ENCODE measurements at regions not wholly inside any gene's neighbourhood (a gene's known extent, or its start where the extent isn't known, plus 50 kb on each side); places are given as distances from the start of the nearest gene placed in this dataset.
A peak's percentile ranks its signal among the peaks of the same experiment; 100 is the strongest.
"Not testable (repeated sequence)": the region's sequence is repeated elsewhere in the genome, so short reads cannot be mapped to it uniquely, and the experiment has no call there.

DNA sequence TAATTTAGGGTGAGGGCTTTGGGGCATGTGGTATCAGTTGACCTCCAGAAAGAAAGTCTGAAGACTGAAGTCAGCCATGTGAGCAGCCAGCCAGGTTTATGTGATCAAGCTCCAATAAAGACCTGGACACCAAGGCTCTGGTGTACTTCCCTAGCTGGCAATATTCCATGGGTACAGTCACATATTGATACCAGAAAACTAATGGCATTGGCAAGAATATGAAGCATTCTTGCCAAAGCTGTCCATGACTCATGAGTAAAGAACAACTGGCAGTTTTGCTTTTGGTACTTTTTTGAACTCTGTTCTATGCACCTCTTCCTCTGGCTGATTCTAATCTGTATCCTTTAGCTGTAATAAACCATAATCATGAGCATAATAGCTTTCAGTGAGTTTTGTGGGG, 415.3 kb upstream of the CAMK1G start:
- H3K27ac ChIP-seq (ENCODE audit: low read depth, low read length) = no peak overlapping the region
- H3K79me2 ChIP-seq (ENCODE audit: control insufficient read depth, insufficient read depth, low read length) = no peaks in the 10 kb centered on the region
- H4K8ac ChIP-seq (ENCODE audit: low read depth, low read length) = no peak overlapping the region
- H3K27me3 ChIP-seq (ENCODE audit: insufficient read depth, low read length, poor library complexity) = no peaks in the 10 kb centered on the region
- no peak overlapping the region for H4K5ac ChIP-seq (ENCODE audit: low read length)
- no peak overlapping the region for H2BK5ac ChIP-seq (ENCODE audit: low read length)
- no peak overlapping the region for H2AK5ac ChIP-seq (ENCODE audit: low read length)
- H3K4me2 ChIP-seq (ENCODE audit: low read length) = no peak overlapping the region
- no peaks in the 10 kb centered on the region for H3K79me1 ChIP-seq (ENCODE audit: low read length)
- DNase-seq = no peak
- no peak overlapping the region for H2BK15ac ChIP-seq (replicated peaks; ENCODE audit: low read depth)
- no peak overlapping the region for H3K18ac ChIP-seq (ENCODE audit: low read length)
- H3K36me3 ChIP-seq (ENCODE audit: control insufficient read depth, insufficient read depth, low read length) = no peaks in the 10 kb centered on the region
- no peak overlapping the region for H2BK120ac ChIP-seq (ENCODE audit: low read depth, low read length)
- no peaks in the 10 kb centered on the region for H3K4me1 ChIP-seq (ENCODE audit: control insufficient read depth, low read depth, low read length)
- no peak overlapping the region for H3K56ac ChIP-seq (ENCODE audit: low read length)
- H3K9ac ChIP-seq (ENCODE audit: low read length) = no peak overlapping the region
- no peak overlapping the region for H3K23ac ChIP-seq (ENCODE audit: low read length)
- no peak overlapping the region for H3K4me3 ChIP-seq (ENCODE audit: low read length)
- H3K4ac ChIP-seq (ENCODE audit: low read depth, low read length) = no peak overlapping the region

- no peak for DNase-seq
- no peak overlapping the region for H2AK5ac ChIP-seq (ENCODE audit: low read length)
- no peak overlapping the region for H3K9ac ChIP-seq (ENCODE audit: low read length)
- H3K4me1 ChIP-seq (ENCODE audit: control insufficient read depth, low read depth, low read length) = no peaks in the 10 kb centered on the region
- no peak overlapping the region for H3K18ac ChIP-seq (ENCODE audit: low read length)
- no peak overlapping the region for H3K4me3 ChIP-seq (ENCODE audit: low read length)
- H3K36me3 ChIP-seq (ENCODE audit: control insufficient read depth, insufficient read depth, low read length) = no peaks in the 10 kb centered on the region
- no peak overlapping the region for H2BK5ac ChIP-seq (ENCODE audit: low read length)
- H3K79me2 ChIP-seq (ENCODE audit: control insufficient read depth, insufficient read depth, low read length) = no peaks in the 10 kb centered on the region
- no peak overlapping the region for H4K5ac ChIP-seq (ENCODE audit: low read length)
- H3K23ac ChIP-seq (ENCODE audit: low read length) = no peak overlapping the region
- no peak overlapping the region for H3K4ac ChIP-seq (ENCODE audit: low read depth, low read length)
- no peak overlapping the region for H2BK120ac ChIP-seq (ENCODE audit: low read depth, low read length)
- no peak overlapping the region for H3K56ac ChIP-seq (ENCODE audit: low read length)
- H3K27me3 ChIP-seq (ENCODE audit: insufficient read depth, low read length, poor library complexity) = no peaks in the 10 kb centered on the region
- no CpG with 5 or more reads among the region's 1 CpG for WGBS (ENCODE audit: extremely low coverage, insufficient coverage, low lambda C conversion rate)
- no peak overlapping the region for H3K27ac ChIP-seq (ENCODE audit: low read depth, low read length)
- no peak overlapping the region for H3K4me2 ChIP-seq (ENCODE audit: low read length)
- no peak overlapping the region for H4K8ac ChIP-seq (ENCODE audit: low read depth, low read length)
- H2BK15ac ChIP-seq (replicated peaks; ENCODE audit: low read depth) = no peak overlapping the region
- H3K79me1 ChIP-seq (ENCODE audit: low read length) = no peaks in the 10 kb centered on the region
Observed at GRCh38 chr1:209171151-209171550, 412.4 kb upstream of the CAMK1G start.

- Histone ChIP-seq H4K5ac (ENCODE audit: low read length) (no peak overlapping the region), H3K9ac (ENCODE audit: low read length) (no peak overlapping the region), H3K23ac (ENCODE audit: low read length) (no peak overlapping the region), H3K4ac (ENCODE audit: low read depth, low read length) (no peak overlapping the region), H2BK120ac (ENCODE audit: low read depth, low read length) (no peak overlapping the region), H3K4me3 (ENCODE audit: low read length) (no peak overlapping the region), H3K79me1 (ENCODE audit: low read length) (no peaks in the 10 kb centered on the region), H3K4me1 (ENCODE audit: control insufficient read depth, low read depth, low read length) (no peaks in the 10 kb centered on the region), H3K4me2 (ENCODE audit: low read length) (no peak overlapping the region), H3K27me3 (ENCODE audit: insufficient read depth, low read length, poor library complexity) (no peaks in the 10 kb centered on the region), H3K36me3 (ENCODE audit: control insufficient read depth, insufficient read depth, low read length) (no peaks in the 10 kb centered on the region), H3K56ac (ENCODE audit: low read length) (no peak overlapping the region), H2BK15ac (replicated peaks; ENCODE audit: low read depth) (no peak overlapping the region), H3K79me2 (ENCODE audit: control insufficient read depth, insufficient read depth, low read length) (no peaks in the 10 kb centered on the region), H2AK5ac (ENCODE audit: low read length) (no peak overlapping the region), H3K27ac (ENCODE audit: low read depth, low read length) (no peak overlapping the region), H3K18ac (ENCODE audit: low read length) (no peak overlapping the region), H4K8ac (ENCODE audit: low read depth, low read length) (no peak overlapping the region), H2BK5ac (ENCODE audit: low read length) (no peak overlapping the region)
- peak; percentile 70 for DNase-seq
- no CpG with 5 or more reads among the region's 4 CpGs for WGBS (ENCODE audit: extremely low coverage, insufficient coverage, low lambda C conversion rate)
Observed at GRCh38 chr1:209172286-209172685, 411.2 kb upstream of the CAMK1G start.

GRCh38 chr1:209172792-209173542, 410.5 kb upstream of the CAMK1G start:
- H2AK5ac ChIP-seq (ENCODE audit: low read length); H3K36me3 ChIP-seq (ENCODE audit: control insufficient read depth, insufficient read depth, low read length); H3K4me2 ChIP-seq (ENCODE audit: low read length); H3K56ac ChIP-seq (ENCODE audit: low read length); H3K4ac ChIP-seq (ENCODE audit: low read depth, low read length); H3K27ac ChIP-seq (ENCODE audit: low read depth, low read length); H3K4me1 ChIP-seq (ENCODE audit: control insufficient read depth, low read depth, low read length); H3K23ac ChIP-seq (ENCODE audit: low read length); H3K4me3 ChIP-seq (ENCODE audit: low read length); H2BK5ac ChIP-seq (ENCODE audit: low read length); H3K18ac ChIP-seq (ENCODE audit: low read length); H3K79me2 ChIP-seq (ENCODE audit: control insufficient read depth, insufficient read depth, low read length); DNase-seq; H3K27me3 ChIP-seq (ENCODE audit: insufficient read depth, low read length, poor library complexity); H4K8ac ChIP-seq (ENCODE audit: low read depth, low read length); H3K9ac ChIP-seq (ENCODE audit: low read length); H4K5ac ChIP-seq (ENCODE audit: low read length); H2BK120ac ChIP-seq (ENCODE audit: low read depth, low read length); H2BK15ac ChIP-seq (replicated peaks; ENCODE audit: low read depth); H3K79me1 ChIP-seq (ENCODE audit: low read length): not testable (repeated sequence)
- no CpG with 5 or more reads among the region's 31 CpGs for whole genome bisulfite sequencing (ENCODE audit: extremely low coverage, insufficient coverage, low lambda C conversion rate)

GRCh38 chr1:209173796-209174195, 409.7 kb upstream of the CAMK1G start:
- not testable (repeated sequence) for H3K27ac ChIP-seq (ENCODE audit: low read depth, low read length); H3K9ac ChIP-seq (ENCODE audit: low read length); H4K8ac ChIP-seq (ENCODE audit: low read depth, low read length); H3K36me3 ChIP-seq (ENCODE audit: control insufficient read depth, insufficient read depth, low read length); H3K18ac ChIP-seq (ENCODE audit: low read length); H2BK120ac ChIP-seq (ENCODE audit: low read depth, low read length); H3K23ac ChIP-seq (ENCODE audit: low read length); H3K56ac ChIP-seq (ENCODE audit: low read length); H3K4me3 ChIP-seq (ENCODE audit: low read length); DNase-seq; H2AK5ac ChIP-seq (ENCODE audit: low read length); H2BK15ac ChIP-seq (replicated peaks; ENCODE audit: low read depth); H3K4ac ChIP-seq (ENCODE audit: low read depth, low read length); H3K4me2 ChIP-seq (ENCODE audit: low read length); H3K79me2 ChIP-seq (ENCODE audit: control insufficient read depth, insufficient read depth, low read length); H4K5ac ChIP-seq (ENCODE audit: low read length); H3K79me1 ChIP-seq (ENCODE audit: low read length); H3K27me3 ChIP-seq (ENCODE audit: insufficient read depth, low read length, poor library complexity); H2BK5ac ChIP-seq (ENCODE audit: low read length); H3K4me1 ChIP-seq (ENCODE audit: control insufficient read depth, low read depth, low read length)
- WGBS (ENCODE audit: extremely low coverage, insufficient coverage, low lambda C conversion rate) = no CpG with 5 or more reads among the region's 2 CpGs

GRCh38 chr1:209176866-209177430, 406.6 kb upstream of the CAMK1G start:
- Histone ChIP-seq H3K4me2 (ENCODE audit: low read length) (no peak overlapping the region), H2BK15ac (replicated peaks; ENCODE audit: low read depth) (no peak overlapping the region), H3K4ac (ENCODE audit: low read depth, low read length) (no peak overlapping the region), H3K79me1 (ENCODE audit: low read length) (no peaks in the 10 kb centered on the region), H3K4me1 (ENCODE audit: control insufficient read depth, low read depth, low read length) (no peaks in the 10 kb centered on the region), H3K23ac (ENCODE audit: low read length) (no peak overlapping the region), H3K27ac (ENCODE audit: low read depth, low read length) (no peak overlapping the region), H2BK120ac (ENCODE audit: low read depth, low read length) (no peak overlapping the region), H3K9ac (ENCODE audit: low read length) (no peak overlapping the region), H3K27me3 (ENCODE audit: insufficient read depth, low read length, poor library complexity) (no peaks in the 10 kb centered on the region), H3K56ac (ENCODE audit: low read length) (no peak overlapping the region), H4K5ac (ENCODE audit: low read length) (no peak overlapping the region), H4K8ac (ENCODE audit: low read depth, low read length) (no peak overlapping the region), H2AK5ac (ENCODE audit: low read length) (no peak overlapping the region), H3K79me2 (ENCODE audit: control insufficient read depth, insufficient read depth, low read length) (no peaks in the 10 kb centered on the region), H3K18ac (ENCODE audit: low read length) (no peak overlapping the region), H2BK5ac (ENCODE audit: low read length) (no peak overlapping the region), H3K36me3 (ENCODE audit: control insufficient read depth, insufficient read depth, low read length) (no peaks in the 10 kb centered on the region), H3K4me3 (ENCODE audit: low read length) (no peak overlapping the region)
- no CpG with 5 or more reads among the region's 2 CpGs for WGBS (ENCODE audit: extremely low coverage, insufficient coverage, low lambda C conversion rate)
- no peak for DNase-seq
